Liver (tissue), 8 donors: ENCODE measurements at regions not wholly inside any gene's neighbourhood (a gene's known extent, or its start where the extent isn't known, plus 50 kb on each side); places are given as distances from the start of the nearest gene placed in this dataset.

Experiments used
- DNase-seq: peaks from one replicate; pipeline ENCODE4 v3.0.0-alpha.2; 2017; ENCODE audit warnings: low spot score
- H3K27ac ChIP-seq, 2 donors: one replicate each; pipeline ENCODE4 v1.7.0; 2013; ENCODE audit warnings: inconsistent platforms in 2 of 2, low read length in 2 of 2, control low read depth in 1 of 2, low read depth in 1 of 2, mild to moderate bottlenecking in 1 of 2
- H3K27me3 ChIP-seq, 4 donors: one replicate each; pipeline versions ENCODE4 v1.6.1 to v1.7.0; 2013; ENCODE audit warnings: low read length in 3 of 4, inconsistent platforms in 1 of 4, mild to moderate bottlenecking in 1 of 4, moderate library complexity in 1 of 4; ENCODE audit not compliant: control insufficient read depth in 4 of 4, insufficient read depth in 4 of 4
- H3K36me3 ChIP-seq, 4 donors: one replicate each; pipeline versions ENCODE4 v1.6.1 to v1.7.0; 2013; ENCODE audit warnings: low read length in 3 of 4, mild to moderate bottlenecking in 3 of 4, low read depth in 1 of 4, moderate library complexity in 1 of 4; ENCODE audit not compliant: control insufficient read depth in 4 of 4, insufficient read depth in 3 of 4
- H3K4me1 ChIP-seq, 4 donors: one replicate each; pipeline versions ENCODE4 v1.6.1 to v1.7.0; 2013; ENCODE audit warnings: low read length in 3 of 4, mild to moderate bottlenecking in 3 of 4, moderate library complexity in 1 of 4; ENCODE audit not compliant: control insufficient read depth in 4 of 4, insufficient read depth in 4 of 4
- H3K4me3 ChIP-seq, 3 donors: one replicate each; pipeline versions ENCODE4 v1.6.1 to v1.7.0; 2013; ENCODE audit warnings: low read length in 3 of 3, control low read depth in 1 of 3, low read depth in 1 of 3, mild to moderate bottlenecking in 1 of 3
- H3K9ac ChIP-seq, 2 donors: one replicate each; pipeline ENCODE4 v1.7.0; 2013; ENCODE audit warnings: low read length in 2 of 2, mild to moderate bottlenecking in 2 of 2, moderate library complexity in 2 of 2, control low read depth in 1 of 2, low read depth in 1 of 2
- H3K9me3 ChIP-seq, 4 donors: one replicate each; pipeline versions ENCODE4 v1.6.1 to v1.7.0; 2013; ENCODE audit warnings: low read length in 3 of 4; ENCODE audit not compliant: control insufficient read depth in 4 of 4
- ATF3 ChIP-seq: IDR thresholded peaks from 2 replicates; pipeline ENCODE4 v1.6.1; 2016; ENCODE audit warnings: antibody characterized with exemption
- CTCF ChIP-seq: fragments of 150-350 bp; IDR thresholded peaks from 2 replicates; pipeline ENCODE4 v1.5.1; 2017; ENCODE audit warnings: improper control_type of control experiment, low read depth, low read length; ENCODE audit not compliant: missing input control
- EGR1 ChIP-seq, 2 donors: IDR thresholded peaks; 2 replicates each; pipeline ENCODE4 v1.6.1; 2016 to 2018; ENCODE audit warnings: antibody characterized with exemption in 2 of 2, low read depth in 2 of 2
- FOXA1 ChIP-seq: IDR thresholded peaks from 2 replicates; pipeline ENCODE4 v1.6.1; 2016; ENCODE audit warnings: antibody characterized with exemption
- FOXA2 ChIP-seq: IDR thresholded peaks from 2 replicates; pipeline ENCODE4 v1.6.1; 2016; ENCODE audit warnings: antibody characterized with exemption
- GABPA ChIP-seq, 2 donors: IDR thresholded peaks in 1 of 2; conservative IDR thresholded peaks in 1 of 2; 2 replicates each; pipeline ENCODE4 v1.6.1; 2016; ENCODE audit warnings: antibody characterized with exemption in 2 of 2, mild to moderate bottlenecking in 1 of 2, moderate library complexity in 1 of 2
- HNF4A ChIP-seq, 2 donors: conservative IDR thresholded peaks; 2 replicates each; pipeline ENCODE4 v1.6.1; 2016; ENCODE audit warnings: antibody characterized with exemption in 2 of 2, mild to moderate bottlenecking in 2 of 2
- HNF4G ChIP-seq: IDR thresholded peaks from 2 replicates; pipeline ENCODE4 v1.6.1; 2016; ENCODE audit warnings: antibody characterized with exemption
- MAX ChIP-seq: IDR thresholded peaks from 2 replicates; pipeline ENCODE4 v1.6.1; 2016; ENCODE audit warnings: antibody characterized with exemption
- NR2F2 ChIP-seq: IDR thresholded peaks from 2 replicates; pipeline ENCODE4 v1.6.1; 2016; ENCODE audit warnings: antibody characterized with exemption
- RAD21 ChIP-seq, 2 donors: IDR thresholded peaks; 2 replicates each; pipeline ENCODE4 v1.6.1; 2016; ENCODE audit warnings: antibody characterized with exemption in 2 of 2, mild to moderate bottlenecking in 2 of 2
- RXRA ChIP-seq, 2 donors: IDR thresholded peaks; 2 replicates each; pipeline ENCODE4 v1.6.1; 2017 to 2018; ENCODE audit warnings: antibody characterized with exemption in 2 of 2, mild to moderate bottlenecking in 1 of 2
- SP1 ChIP-seq: IDR thresholded peaks from 2 replicates; pipeline ENCODE4 v1.6.1; 2018; ENCODE audit warnings: antibody characterized with exemption, mild to moderate bottlenecking
- TAF1 ChIP-seq: conservative IDR thresholded peaks from 2 replicates; pipeline ENCODE4 v1.6.1; 2016; ENCODE audit warnings: antibody characterized with exemption, mild to moderate bottlenecking
- YY1 ChIP-seq: IDR thresholded peaks from 2 replicates; pipeline ENCODE4 v1.6.1; 2016; ENCODE audit warnings: antibody characterized with exemption, mild to moderate bottlenecking
- ZBTB33 ChIP-seq: IDR thresholded peaks from 2 replicates; pipeline ENCODE4 v1.6.1; 2016; ENCODE audit warnings: antibody characterized with exemption
- WGBS: extraction: QIAGEN DNeasy Blood & Tissue Kit; methylation state at CpG from one replicate; pipeline ENCODE4 v1.1.7; 2013; 5-methylcytosine and 5-hydroxymethylcytosine counted together
- TF ChIP-seq, protein P1 (sequence below): IDR thresholded peaks from 2 replicates; pipeline ENCODE4 v1.6.1; 2016; ENCODE audit warnings: antibody characterized with exemption, mild to moderate bottlenecking
- donor health status: healthy.
- donor health status: healthy.
- donor health status: healthy.
- donor health status: healthy.
- donor health status: healthy.

- Histone ChIP-seq H3K36me3 (no peaks in the 10 kb centered on the region), H3K4me1 (no peaks in the 10 kb centered on the region), H3K9ac (no peak overlapping the region), H3K27me3 (no peaks in the 10 kb centered on the region), H3K9me3 (no peaks in the 10 kb centered on the region), H3K27ac (no peak overlapping the region), H3K4me3 (no peak overlapping the region)
- DNase-seq, result no peak
- TF ChIP-seq MAX, result no peak
- no peak for TF ChIP-seq HNF4G
- no peak for TF ChIP-seq RXRA (IDR thresholded peaks at IDR 0.05)
- no peak for TF ChIP-seq HNF4A (conservative IDR thresholded peaks at IDR 0.05)
- TF ChIP-seq CTCF, result no peak
- TF ChIP-seq FOXA1, result no peak
- no peak for TF ChIP-seq NR2F2
- TF ChIP-seq SP1, result no peak
- TF ChIP-seq YY1, result no peak
- TF ChIP-seq TAF1, result no peak
- TF ChIP-seq, protein P1, sequence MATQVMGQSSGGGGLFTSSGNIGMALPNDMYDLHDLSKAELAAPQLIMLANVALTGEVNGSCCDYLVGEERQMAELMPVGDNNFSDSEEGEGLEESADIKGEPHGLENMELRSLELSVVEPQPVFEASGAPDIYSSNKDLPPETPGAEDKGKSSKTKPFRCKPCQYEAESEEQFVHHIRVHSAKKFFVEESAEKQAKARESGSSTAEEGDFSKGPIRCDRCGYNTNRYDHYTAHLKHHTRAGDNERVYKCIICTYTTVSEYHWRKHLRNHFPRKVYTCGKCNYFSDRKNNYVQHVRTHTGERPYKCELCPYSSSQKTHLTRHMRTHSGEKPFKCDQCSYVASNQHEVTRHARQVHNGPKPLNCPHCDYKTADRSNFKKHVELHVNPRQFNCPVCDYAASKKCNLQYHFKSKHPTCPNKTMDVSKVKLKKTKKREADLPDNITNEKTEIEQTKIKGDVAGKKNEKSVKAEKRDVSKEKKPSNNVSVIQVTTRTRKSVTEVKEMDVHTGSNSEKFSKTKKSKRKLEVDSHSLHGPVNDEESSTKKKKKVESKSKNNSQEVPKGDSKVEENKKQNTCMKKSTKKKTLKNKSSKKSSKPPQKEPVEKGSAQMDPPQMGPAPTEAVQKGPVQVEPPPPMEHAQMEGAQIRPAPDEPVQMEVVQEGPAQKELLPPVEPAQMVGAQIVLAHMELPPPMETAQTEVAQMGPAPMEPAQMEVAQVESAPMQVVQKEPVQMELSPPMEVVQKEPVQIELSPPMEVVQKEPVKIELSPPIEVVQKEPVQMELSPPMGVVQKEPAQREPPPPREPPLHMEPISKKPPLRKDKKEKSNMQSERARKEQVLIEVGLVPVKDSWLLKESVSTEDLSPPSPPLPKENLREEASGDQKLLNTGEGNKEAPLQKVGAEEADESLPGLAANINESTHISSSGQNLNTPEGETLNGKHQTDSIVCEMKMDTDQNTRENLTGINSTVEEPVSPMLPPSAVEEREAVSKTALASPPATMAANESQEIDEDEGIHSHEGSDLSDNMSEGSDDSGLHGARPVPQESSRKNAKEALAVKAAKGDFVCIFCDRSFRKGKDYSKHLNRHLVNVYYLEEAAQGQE, result no peak
- TF ChIP-seq EGR1 (IDR thresholded peaks at IDR 0.05; ENCODE audit: low read depth in 2 of 2), result no peak
- no peak for TF ChIP-seq RAD21 (IDR thresholded peaks at IDR 0.05)
- no peak for TF ChIP-seq GABPA (IDR thresholded peaks at IDR 0.05 in 1 of 2, conservative IDR thresholded peaks at IDR 0.05 in 1 of 2)
- no peak for TF ChIP-seq FOXA2
- 71% methylated on average over 10 of the region's 10 CpGs for WGBS
These were observed 204.5 kb upstream of the ZFHX3 start for GRCh38 chr16:73252446-73252845.

- Histone ChIP-seq H3K9me3 (no peaks in the 10 kb centered on the region), H3K36me3 (no peaks in the 10 kb centered on the region), H3K27me3 (no peaks in the 10 kb centered on the region), H3K4me3 (no peak overlapping the region), H3K9ac (no peak overlapping the region), H3K4me1 (no peaks in the 10 kb centered on the region), H3K27ac (no peak overlapping the region)
- TF ChIP-seq YY1 (no peak), RXRA (IDR thresholded peaks at IDR 0.05) (no peak), CTCF (no peak), SP1 (no peak), MAX (no peak), EGR1 (IDR thresholded peaks at IDR 0.05; ENCODE audit: low read depth in 2 of 2) (no peak), GABPA (IDR thresholded peaks at IDR 0.05 in 1 of 2, conservative IDR thresholded peaks at IDR 0.05 in 1 of 2) (no peak), HNF4A (conservative IDR thresholded peaks at IDR 0.05) (no peak), ATF3 (no peak), TAF1 (no peak), HNF4G (no peak), ZBTB33 (no peak), NR2F2 (no peak)
- TF ChIP-seq, protein P1, result no peak
- 97% methylated on average over 7 of the region's 7 CpGs for WGBS
- DNase-seq, result no peak
These were observed 203.7 kb upstream of the ZFHX3 start for GRCh38 chr16:73251608-73252007.
